Naive B cell (primary cell): ENCODE measurements at regions not wholly inside any gene's neighbourhood (a gene's known extent, or its start where the extent isn't known, plus 50 kb on each side); places are given as distances from the start of the nearest gene placed in this dataset.

Experiments used
- ATAC-seq, 2 donors: fragments of 150-1000 bp; cut with Tn5 transposase; 2 replicates each; pipeline ENCODE4 v1.10.0; 2021; ENCODE audit warnings: low read depth in 2 of 2, mild to moderate bottlenecking in 2 of 2, moderate library complexity in 2 of 2
- DNase-seq: peaks from one replicate; pipeline ENCODE4 v3.0.0; 2022
- H3K27ac Mint-ChIP-seq, 6 donors: one replicate each; pipeline ENCODE4 v1.8.0; 2020 to 2022; ENCODE audit warnings: mild to moderate bottlenecking in 6 of 6, mixed read lengths in 6 of 6, moderate library complexity in 5 of 6, inconsistent platforms in 2 of 6
- H3K27me3 Mint-ChIP-seq, 3 donors: one replicate each; pipeline ENCODE4 v1.8.0; 2021 to 2022; ENCODE audit warnings: mixed read lengths in 3 of 3, mild to moderate bottlenecking in 1 of 3
- H3K36me3 Mint-ChIP-seq, 2 donors: one replicate each; pipeline ENCODE4 v1.8.0; 2020 to 2022; ENCODE audit warnings: mixed read lengths in 2 of 2, inconsistent platforms in 1 of 2, mild to moderate bottlenecking in 1 of 2
- H3K4me1 Mint-ChIP-seq, 3 donors: one replicate each; pipeline ENCODE4 v1.8.0; 2020 to 2022; ENCODE audit warnings: mixed read lengths in 3 of 3, inconsistent platforms in 1 of 3, mild to moderate bottlenecking in 1 of 3, moderate library complexity in 1 of 3
- H3K4me3 Mint-ChIP-seq, 8 donors: one replicate each; pipeline ENCODE4 v1.8.0; 2020 to 2022; ENCODE audit warnings: mild to moderate bottlenecking in 8 of 8, mixed read lengths in 8 of 8, moderate library complexity in 8 of 8, inconsistent platforms in 2 of 8
- H3K9me3 Mint-ChIP-seq, 7 donors: one replicate each; pipeline ENCODE4 v1.8.0; 2020 to 2022; ENCODE audit warnings: mixed read lengths in 7 of 7, mild to moderate bottlenecking in 5 of 7, inconsistent platforms in 2 of 7, moderate library complexity in 1 of 7

DNA sequence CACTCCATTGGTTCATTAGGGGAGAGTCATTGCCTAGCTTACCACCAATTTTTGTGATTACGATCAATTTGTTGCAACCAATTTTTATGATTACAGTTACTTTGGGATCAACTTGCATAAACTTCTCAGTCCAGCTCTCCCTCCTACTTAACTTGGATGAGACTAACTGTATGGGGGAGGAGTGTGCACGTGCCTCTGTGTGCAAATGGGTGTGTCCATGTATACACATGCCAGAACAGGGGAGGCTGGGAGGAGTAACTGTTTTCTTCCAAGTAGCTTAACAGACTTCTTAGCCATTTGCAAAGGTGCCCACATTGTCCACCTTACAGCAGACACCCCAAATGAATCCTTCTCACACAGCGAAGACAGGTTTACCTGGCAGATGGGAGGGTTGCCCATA is 117.7 kb upstream of the VCX3B start:
- no peaks in the 10 kb centered on the region for H3K4me1 Mint-ChIP-seq
- H3K36me3 Mint-ChIP-seq = no peaks in the 10 kb centered on the region
- no peak overlapping the region for H3K27ac Mint-ChIP-seq
- ATAC-seq = no peak
- no peak for DNase-seq
- H3K9me3 Mint-ChIP-seq = peaks cover 0 to 15% (median 7%) of the 10 kb centered on the region in 7 donors
- no peaks in the 10 kb centered on the region for H3K27me3 Mint-ChIP-seq
- H3K4me3 Mint-ChIP-seq = no peak overlapping the region

GRCh38 chrX:8349816-8350544 is 114.7 kb upstream of the VCX3B start:
- ATAC-seq = no peak
- Mint-ChIP-seq H3K27ac (no peak overlapping the region), H3K27me3 (no peaks in the 10 kb centered on the region), H3K36me3 (no peaks in the 10 kb centered on the region), H3K9me3 (peaks cover 0 to 9% (median 2%) of the 10 kb centered on the region in 7 donors), H3K4me1 (no peaks in the 10 kb centered on the region), H3K4me3 (no peak overlapping the region)
- no peak for DNase-seq

GRCh38 chrX:8358302-8358701 is 106.3 kb upstream of the VCX3B start:
- Mint-ChIP-seq H3K27me3 (no peaks in the 10 kb centered on the region), H3K9me3 (peaks cover 0 to 3% (median 0%) of the 10 kb centered on the region in 7 donors), H3K4me3 (no peak overlapping the region), H3K27ac (no peak overlapping the region), H3K36me3 (no peaks in the 10 kb centered on the region), H3K4me1 (no peaks in the 10 kb centered on the region)
- no peak for DNase-seq
- no peak for ATAC-seq

- H3K27ac Mint-ChIP-seq = no peak overlapping the region
These were observed 100.1 kb upstream of the VCX3B start for GRCh38 chrX:8364369-8365141.

GRCh38 chrX:8366481-8366880 is 98.1 kb upstream of the VCX3B start:
- no peak overlapping the region for H3K4me3 Mint-ChIP-seq
- no peaks in the 10 kb centered on the region for H3K36me3 Mint-ChIP-seq

More at GRCh38 chrX:8364369-8365141, 100.1 kb upstream of the VCX3B start:
- H3K4me3 Mint-ChIP-seq = no peak overlapping the region
- peaks cover 0 to 7% (median 0%) of the 10 kb centered on the region in 7 donors for H3K9me3 Mint-ChIP-seq
- H3K36me3 Mint-ChIP-seq = no peaks in the 10 kb centered on the region
- peaks cover 0 to 8% (median 0%) of the 10 kb centered on the region in 3 donors for H3K27me3 Mint-ChIP-seq
- DNase-seq (no peak), ATAC-seq (no peak)
- no peaks in the 10 kb centered on the region for H3K4me1 Mint-ChIP-seq

DNA sequence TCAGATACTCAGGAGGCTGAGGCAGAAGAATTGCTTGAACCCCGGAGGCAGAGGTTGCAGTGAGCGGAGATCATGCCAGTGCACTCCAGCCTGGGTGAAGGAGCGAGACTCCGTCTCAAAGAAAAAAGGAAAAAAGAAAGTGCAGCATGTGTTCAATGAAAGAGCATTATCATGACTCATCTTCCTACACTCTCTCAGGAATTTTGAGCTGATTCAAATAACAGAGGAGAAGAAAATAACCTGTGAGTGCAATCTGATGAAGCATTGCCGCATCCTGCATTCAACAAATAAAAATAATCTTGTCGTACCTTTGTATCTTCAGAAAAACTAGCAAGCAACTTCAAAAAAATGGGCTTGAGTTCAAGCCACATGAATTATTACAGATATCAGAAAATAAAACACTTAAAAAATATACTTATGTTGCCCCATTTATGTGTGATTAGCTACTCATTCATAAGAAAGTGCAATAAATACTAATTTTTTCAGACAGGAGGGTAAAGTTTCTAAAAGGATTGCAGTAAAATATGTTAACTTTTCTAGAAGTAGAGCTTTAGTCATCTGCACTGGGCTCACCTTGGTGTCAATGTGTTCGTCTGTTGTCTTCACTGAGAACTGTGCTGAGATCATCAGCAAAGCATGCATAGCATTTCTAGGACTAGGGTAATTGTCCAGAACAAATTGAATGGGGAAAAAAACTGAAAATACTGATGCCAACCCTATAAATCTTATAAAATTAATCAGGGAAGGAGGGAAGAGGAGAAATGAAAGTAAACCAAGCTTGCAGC is 90.4 kb upstream of the VCX3B start:
- no peaks in the 10 kb centered on the region for H3K4me1 Mint-ChIP-seq

More at GRCh38 chrX:8366481-8366880, 98.1 kb upstream of the VCX3B start:
- DNase-seq (no peak), ATAC-seq (no peak)
- no peaks in the 10 kb centered on the region for H3K4me1 Mint-ChIP-seq
- H3K27ac Mint-ChIP-seq = no peak overlapping the region
- H3K27me3 Mint-ChIP-seq = peaks cover 0 to 8% (median 0%) of the 10 kb centered on the region in 3 donors
- H3K9me3 Mint-ChIP-seq = peaks cover 0 to 12% (median 2%) of the 10 kb centered on the region in 7 donors

GRCh38 chrX:8377041-8377440 is 87.6 kb upstream of the VCX3B start:
- ATAC-seq (no peak), DNase-seq (no peak)
- H3K9me3 Mint-ChIP-seq = peaks cover 4 to 35% (median 15%) of the 10 kb centered on the region in 7 donors
- H3K27me3 Mint-ChIP-seq = no peaks in the 10 kb centered on the region
- no peak overlapping the region for H3K4me3 Mint-ChIP-seq
- H3K36me3 Mint-ChIP-seq = no peaks in the 10 kb centered on the region
- no peak overlapping the region for H3K27ac Mint-ChIP-seq
- no peaks in the 10 kb centered on the region for H3K4me1 Mint-ChIP-seq

More for the DNA sequence above, 90.4 kb upstream of the VCX3B start:
- no peaks in the 10 kb centered on the region for H3K27me3 Mint-ChIP-seq
- H3K27ac Mint-ChIP-seq = no peak overlapping the region
- peaks cover 4 to 35% (median 15%) of the 10 kb centered on the region in 7 donors for H3K9me3 Mint-ChIP-seq
- ATAC-seq (no peak), DNase-seq (no peak)
- H3K36me3 Mint-ChIP-seq = no peaks in the 10 kb centered on the region
- no peak overlapping the region for H3K4me3 Mint-ChIP-seq

- Mint-ChIP-seq H3K36me3 (no peaks in the 10 kb centered on the region), H3K4me3 (no peak overlapping the region), H3K27me3 (no peaks in the 10 kb centered on the region), H3K9me3 (peaks cover 0 to 22% (median 9%) of the 10 kb centered on the region in 7 donors), H3K27ac (no peak overlapping the region), H3K4me1 (no peaks in the 10 kb centered on the region)
- DNase-seq = no peak
- no peak for ATAC-seq
These were observed 73.9 kb upstream of the VCX3B start for GRCh38 chrX:8390771-8391170.

DNA sequence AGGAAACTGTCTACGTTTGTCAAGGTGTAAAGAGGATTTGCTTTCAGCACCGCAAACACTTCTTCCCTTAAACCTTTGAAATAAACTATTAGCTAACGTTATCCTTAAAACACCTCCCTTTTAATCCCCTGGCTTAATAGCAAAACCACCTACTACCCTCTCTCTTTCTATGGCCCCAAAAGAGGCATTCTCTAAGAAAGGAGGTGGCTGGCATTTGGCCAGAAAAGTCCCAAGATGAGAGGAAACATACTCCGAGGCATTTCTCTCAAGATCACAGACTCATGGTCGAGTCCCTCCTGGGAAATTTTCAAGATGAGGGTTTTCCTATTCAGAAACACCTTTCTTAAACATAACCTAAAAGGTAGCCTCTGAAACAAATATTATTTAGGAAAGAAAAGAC is 60.6 kb upstream of the VCX3B start:
- no peaks in the 10 kb centered on the region for H3K27me3 Mint-ChIP-seq
- no peak overlapping the region for H3K4me3 Mint-ChIP-seq
- no peak overlapping the region for H3K27ac Mint-ChIP-seq
- DNase-seq (no peak), ATAC-seq (no peak)
- H3K36me3 Mint-ChIP-seq = no peaks in the 10 kb centered on the region
- H3K4me1 Mint-ChIP-seq = no peaks in the 10 kb centered on the region
- peaks cover 0 to 36% (median 9%) of the 10 kb centered on the region in 7 donors for H3K9me3 Mint-ChIP-seq

GRCh38 chrX:8404471-8404870 is 60.2 kb upstream of the VCX3B start:
- no peak overlapping the region for H3K4me3 Mint-ChIP-seq
- H3K9me3 Mint-ChIP-seq = peaks cover 0 to 36% (median 9%) of the 10 kb centered on the region in 7 donors
- DNase-seq = no peak
- no peaks in the 10 kb centered on the region for H3K4me1 Mint-ChIP-seq
- ATAC-seq = no peak
- no peaks in the 10 kb centered on the region for H3K27me3 Mint-ChIP-seq
- H3K27ac Mint-ChIP-seq = no peak overlapping the region
- no peaks in the 10 kb centered on the region for H3K36me3 Mint-ChIP-seq

DNA sequence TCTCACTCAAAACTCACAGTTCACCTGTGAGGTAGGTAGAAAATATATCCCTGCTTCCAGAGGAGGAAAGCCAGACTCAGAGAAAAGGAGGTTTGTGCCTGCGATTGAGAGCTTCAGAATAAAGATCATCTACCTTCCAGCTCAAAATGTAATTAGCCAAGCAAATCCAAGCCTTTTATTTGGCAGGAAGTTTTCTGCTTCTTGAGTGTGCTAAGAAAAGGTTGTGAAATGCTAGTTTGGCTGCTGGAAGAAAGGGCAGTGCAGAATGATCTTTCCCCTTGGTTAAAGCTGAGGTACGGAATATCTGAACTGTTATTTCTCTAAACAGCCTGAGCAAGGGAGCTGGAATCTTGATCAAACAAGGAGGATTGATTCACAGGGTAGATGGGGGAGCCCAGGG is 59.7 kb upstream of the VCX3B start:
- no peak for DNase-seq

GRCh38 chrX:8405631-8406030 is 59.0 kb upstream of the VCX3B start:
- Mint-ChIP-seq H3K9me3 (peaks cover 0 to 41% (median 7%) of the 10 kb centered on the region in 7 donors), H3K27me3 (no peaks in the 10 kb centered on the region), H3K27ac (no peak overlapping the region), H3K4me1 (no peaks in the 10 kb centered on the region), H3K36me3 (no peaks in the 10 kb centered on the region), H3K4me3 (no peak overlapping the region)
- ATAC-seq (no peak), DNase-seq (no peak)

More for the DNA sequence above, 59.7 kb upstream of the VCX3B start:
- Mint-ChIP-seq H3K36me3 (no peaks in the 10 kb centered on the region), H3K27me3 (no peaks in the 10 kb centered on the region), H3K4me1 (no peaks in the 10 kb centered on the region), H3K4me3 (no peak overlapping the region), H3K9me3 (peaks cover 0 to 40% (median 9%) of the 10 kb centered on the region in 7 donors), H3K27ac (no peak overlapping the region)
- ATAC-seq = no peak

DNA sequence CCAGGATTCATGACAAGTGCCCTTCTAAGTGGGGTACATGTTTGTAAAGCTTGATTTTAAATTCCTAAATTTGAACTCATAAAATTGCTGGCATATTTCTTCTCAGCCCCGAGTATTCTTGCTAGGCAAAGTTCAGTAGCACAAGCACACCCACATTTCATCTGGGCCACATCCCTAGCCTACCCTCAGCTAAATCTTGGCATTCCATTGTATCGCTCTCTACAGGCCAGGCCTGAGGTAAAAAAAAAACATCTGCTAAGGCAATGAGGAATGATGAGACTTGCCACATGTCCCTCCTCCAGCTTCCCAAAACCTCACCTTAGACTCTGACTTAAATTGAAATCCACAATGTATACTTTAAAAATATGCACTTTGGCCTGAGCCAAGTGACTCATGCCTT is 51.4 kb upstream of the VCX3B start:
- no peaks in the 10 kb centered on the region for H3K4me1 Mint-ChIP-seq
- no peaks in the 10 kb centered on the region for H3K27me3 Mint-ChIP-seq
- no peak overlapping the region for H3K27ac Mint-ChIP-seq
- no peaks in the 10 kb centered on the region for H3K36me3 Mint-ChIP-seq
- ATAC-seq (no peak), DNase-seq (no peak)
- no peak overlapping the region for H3K4me3 Mint-ChIP-seq
- H3K9me3 Mint-ChIP-seq = peaks cover 5 to 30% (median 15%) of the 10 kb centered on the region in 7 donors
